ENCODE measurements at regions not wholly inside any gene's neighbourhood (a gene's known extent, or its start where the extent isn't known, plus 50 kb on each side); places are given as distances from the start of the nearest gene placed in this dataset.

GRCh38 chr14:80024417-80024816, 186.9 kb downstream of the DIO2 start:
- TF ChIP-seq, protein P1, sequence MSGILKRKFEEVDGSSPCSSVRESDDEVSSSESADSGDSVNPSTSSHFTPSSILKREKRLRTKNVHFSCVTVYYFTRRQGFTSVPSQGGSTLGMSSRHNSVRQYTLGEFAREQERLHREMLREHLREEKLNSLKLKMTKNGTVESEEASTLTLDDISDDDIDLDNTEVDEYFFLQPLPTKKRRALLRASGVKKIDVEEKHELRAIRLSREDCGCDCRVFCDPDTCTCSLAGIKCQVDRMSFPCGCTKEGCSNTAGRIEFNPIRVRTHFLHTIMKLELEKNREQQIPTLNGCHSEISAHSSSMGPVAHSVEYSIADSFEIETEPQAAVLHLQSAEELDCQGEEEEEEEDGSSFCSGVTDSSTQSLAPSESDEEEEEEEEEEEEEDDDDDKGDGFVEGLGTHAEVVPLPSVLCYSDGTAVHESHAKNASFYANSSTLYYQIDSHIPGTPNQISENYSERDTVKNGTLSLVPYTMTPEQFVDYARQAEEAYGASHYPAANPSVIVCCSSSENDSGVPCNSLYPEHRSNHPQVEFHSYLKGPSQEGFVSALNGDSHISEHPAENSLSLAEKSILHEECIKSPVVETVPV (CRISPR knock-in tag; IDR thresholded peaks at IDR 0.05) = no peak
- TF ChIP-seq RARB (CRISPR knock-in tag; IDR thresholded peaks at IDR 0.05) (no peak), ZNF565 (CRISPR knock-in tag; conservative IDR thresholded peaks at IDR 0.05; ENCODE audit: low read depth) (no peak), CSDC2 (CRISPR knock-in tag; IDR thresholded peaks at IDR 0.05) (no peak)
